Right lobe of liver (tissue), 4 donors: ENCODE measurements at regions not wholly inside any gene's neighbourhood (a gene's known extent, or its start where the extent isn't known, plus 50 kb on each side); places are given as distances from the start of the nearest gene placed in this dataset.

Source experiments
- POLR2A ChIP-seq: fragments of 450-650 bp; IDR thresholded peaks from one replicate; pipeline ENCODE4 v1.6.1; 2017; ENCODE audit warnings: antibody characterized with exemption, mild to moderate bottlenecking
- TF ChIP-seq, protein P1 (sequence below), 4 donors: fragments of 200-600 bp in 3 of 4; fragments of 450-650 bp in 1 of 4; IDR thresholded peaks; one replicate each; pipeline versions ENCODE4 v1.5.1 to v1.8.0; 2016 to 2022; ENCODE audit warnings: antibody characterized with exemption in 4 of 4, mild to moderate bottlenecking in 2 of 4
- donor health status: DM: no; HTN: no; CAD: no.
- donor health status: DM: no; HTN: no; CAD: no.
- donor health status: DM: no; HTN: yes; CAD: no.

DNA sequence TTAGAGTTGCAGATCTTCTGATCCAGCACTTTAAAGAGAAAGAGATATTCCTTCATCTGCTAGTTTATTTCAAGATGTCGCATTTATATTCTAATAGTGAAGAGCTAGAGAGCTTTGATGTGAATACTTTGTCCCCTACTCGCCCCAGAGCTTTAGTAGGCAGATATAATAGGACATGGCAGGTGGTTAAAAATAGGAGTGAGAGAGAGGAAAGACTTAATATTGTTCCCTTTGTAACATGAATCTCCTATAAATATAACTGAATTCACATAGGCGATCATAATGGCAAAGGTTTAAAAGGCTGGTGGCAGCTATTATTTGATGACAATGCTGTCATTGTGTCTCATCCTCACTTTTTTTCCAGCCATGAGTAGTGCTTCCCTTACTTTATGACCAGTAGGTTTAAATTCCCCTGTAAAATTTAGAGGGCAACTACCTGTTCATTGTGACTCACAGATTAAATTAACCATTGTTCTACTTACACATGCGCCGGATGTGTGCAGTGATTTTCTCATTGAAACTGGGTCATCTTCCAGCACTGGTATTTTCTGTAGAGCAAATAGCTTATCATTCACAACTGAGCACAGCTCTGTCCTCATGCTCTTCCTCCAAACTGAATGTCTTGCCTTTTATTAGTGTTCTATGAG is 906.7 kb upstream of the CELF2 start:
- TF ChIP-seq, protein P1, sequence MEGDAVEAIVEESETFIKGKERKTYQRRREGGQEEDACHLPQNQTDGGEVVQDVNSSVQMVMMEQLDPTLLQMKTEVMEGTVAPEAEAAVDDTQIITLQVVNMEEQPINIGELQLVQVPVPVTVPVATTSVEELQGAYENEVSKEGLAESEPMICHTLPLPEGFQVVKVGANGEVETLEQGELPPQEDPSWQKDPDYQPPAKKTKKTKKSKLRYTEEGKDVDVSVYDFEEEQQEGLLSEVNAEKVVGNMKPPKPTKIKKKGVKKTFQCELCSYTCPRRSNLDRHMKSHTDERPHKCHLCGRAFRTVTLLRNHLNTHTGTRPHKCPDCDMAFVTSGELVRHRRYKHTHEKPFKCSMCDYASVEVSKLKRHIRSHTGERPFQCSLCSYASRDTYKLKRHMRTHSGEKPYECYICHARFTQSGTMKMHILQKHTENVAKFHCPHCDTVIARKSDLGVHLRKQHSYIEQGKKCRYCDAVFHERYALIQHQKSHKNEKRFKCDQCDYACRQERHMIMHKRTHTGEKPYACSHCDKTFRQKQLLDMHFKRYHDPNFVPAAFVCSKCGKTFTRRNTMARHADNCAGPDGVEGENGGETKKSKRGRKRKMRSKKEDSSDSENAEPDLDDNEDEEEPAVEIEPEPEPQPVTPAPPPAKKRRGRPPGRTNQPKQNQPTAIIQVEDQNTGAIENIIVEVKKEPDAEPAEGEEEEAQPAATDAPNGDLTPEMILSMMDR (IDR thresholded peaks at IDR 0.05) = no peak
- TF ChIP-seq POLR2A = no peak
